Spleen (tissue), 7 donors: ENCODE measurements at regions not wholly inside any gene's neighbourhood (a gene's known extent, or its start where the extent isn't known, plus 50 kb on each side); places are given as distances from the start of the nearest gene placed in this dataset.

Source experiments
- POLR2A ChIP-seq, 3 donors: fragments of 450-650 bp; IDR thresholded peaks; one replicate each; pipeline ENCODE4 v1.5.1; 2017; ENCODE audit warnings: antibody characterized with exemption in 3 of 3, mild to moderate bottlenecking in 1 of 3
- POLR2AphosphoS5 ChIP-seq, 3 donors: sonication (generic); formaldehyde crosslinking; IDR thresholded peaks; one replicate each; pipeline ENCODE4 v1.5.1; 2017; ENCODE audit warnings: antibody characterized with exemption in 3 of 3
- TF ChIP-seq, protein P1 (sequence below), 11 experiments: fragments of 200-600 bp in 7 of 11; fragments of 450-650 bp in 4 of 11; sonication (generic) in 4 of 11; IDR thresholded peaks in 8 of 11; conservative IDR thresholded peaks in 3 of 11; 1 replicate in 7 of 11; 2 replicates in 4 of 11; pipeline versions ENCODE4 v1.4.0 to v1.8.0; 2016 to 2021; ENCODE audit warnings: antibody characterized with exemption in 11 of 11, inconsistent platforms in 4 of 11, mild to moderate bottlenecking in 1 of 11
- donor health status: DM: no; HTN: no; CAD: no; lungs with moderate emphysema.
- donor health status: DM: no; HTN: no; CAD: no.
- donor health status: DM: no; HTN: no; CAD: no.

DNA sequence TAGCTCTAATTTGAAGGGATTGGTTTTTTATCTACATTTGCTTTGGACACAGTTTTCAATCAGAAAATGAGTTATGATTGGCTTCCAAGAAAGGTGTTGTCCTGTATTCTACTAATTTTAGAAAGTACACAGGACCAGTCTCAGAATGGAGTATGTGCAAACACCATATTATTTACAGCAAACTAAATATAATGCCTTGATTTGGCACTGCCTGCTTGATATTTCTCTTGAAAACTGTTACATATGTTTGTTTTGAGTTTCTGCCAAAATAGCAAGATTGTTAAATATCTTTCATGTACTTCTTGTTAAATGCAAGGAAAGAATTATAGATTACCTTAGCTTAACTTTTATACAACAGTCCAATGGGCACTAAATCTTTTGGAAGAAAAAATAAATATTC lies 694.9 kb downstream of the KCNJ3 start:
- TF ChIP-seq, protein P1, sequence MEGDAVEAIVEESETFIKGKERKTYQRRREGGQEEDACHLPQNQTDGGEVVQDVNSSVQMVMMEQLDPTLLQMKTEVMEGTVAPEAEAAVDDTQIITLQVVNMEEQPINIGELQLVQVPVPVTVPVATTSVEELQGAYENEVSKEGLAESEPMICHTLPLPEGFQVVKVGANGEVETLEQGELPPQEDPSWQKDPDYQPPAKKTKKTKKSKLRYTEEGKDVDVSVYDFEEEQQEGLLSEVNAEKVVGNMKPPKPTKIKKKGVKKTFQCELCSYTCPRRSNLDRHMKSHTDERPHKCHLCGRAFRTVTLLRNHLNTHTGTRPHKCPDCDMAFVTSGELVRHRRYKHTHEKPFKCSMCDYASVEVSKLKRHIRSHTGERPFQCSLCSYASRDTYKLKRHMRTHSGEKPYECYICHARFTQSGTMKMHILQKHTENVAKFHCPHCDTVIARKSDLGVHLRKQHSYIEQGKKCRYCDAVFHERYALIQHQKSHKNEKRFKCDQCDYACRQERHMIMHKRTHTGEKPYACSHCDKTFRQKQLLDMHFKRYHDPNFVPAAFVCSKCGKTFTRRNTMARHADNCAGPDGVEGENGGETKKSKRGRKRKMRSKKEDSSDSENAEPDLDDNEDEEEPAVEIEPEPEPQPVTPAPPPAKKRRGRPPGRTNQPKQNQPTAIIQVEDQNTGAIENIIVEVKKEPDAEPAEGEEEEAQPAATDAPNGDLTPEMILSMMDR (IDR thresholded peaks at IDR 0.05 in 8 of 11, conservative IDR thresholded peaks at IDR 0.05 in 3 of 11), result no peak
- TF ChIP-seq POLR2A (IDR thresholded peaks at IDR 0.05) (no peak), POLR2AphosphoS5 (IDR thresholded peaks at IDR 0.05) (no peak)
